ENCODE measurements at regions not wholly inside any gene's neighbourhood (a gene's known extent, or its start where the extent isn't known, plus 50 kb on each side); places are given as distances from the start of the nearest gene placed in this dataset.
"Not testable (repeated sequence)": the region's sequence is repeated elsewhere in the genome, so short reads cannot be mapped to it uniquely, and the experiment has no call there.

- H3K4me3 Mint-ChIP-seq (ENCODE audit: unreplicated experiment); H3K4me1 Mint-ChIP-seq (ENCODE audit: insufficient read depth, unreplicated experiment); POLR2A ChIA-PET; H3K36me3 Mint-ChIP-seq (ENCODE audit: insufficient read depth, unreplicated experiment); H3K27me3 Mint-ChIP-seq (ENCODE audit: insufficient read depth, unreplicated experiment); BruUV-seq (replicated peaks); DNase-seq (ENCODE audit: unreplicated experiment); CTCF ChIA-PET; H3K27ac Mint-ChIP-seq (ENCODE audit: low read depth, unreplicated experiment); intact Hi-C loops (cut with micrococcal nuclease): not testable (repeated sequence)
- H3K9me3 Mint-ChIP-seq (ENCODE audit: unreplicated experiment) = peaks cover 39% of the 10 kb centered on the region
These were observed 2897.0 kb upstream of the OR11H1 start for GRCh38 chr22:12630965-12631364.

GRCh38 chr22:12637566-12638166 is 2890.3 kb upstream of the OR11H1 start:
- H3K9me3 Mint-ChIP-seq (ENCODE audit: unreplicated experiment) = peaks cover 47% of the 10 kb centered on the region
- POLR2A ChIA-PET; H3K27me3 Mint-ChIP-seq (ENCODE audit: insufficient read depth, unreplicated experiment); DNase-seq (ENCODE audit: unreplicated experiment); intact Hi-C loops (cut with micrococcal nuclease); CTCF ChIA-PET; BruUV-seq (replicated peaks); H3K36me3 Mint-ChIP-seq (ENCODE audit: insufficient read depth, unreplicated experiment); H3K27ac Mint-ChIP-seq (ENCODE audit: low read depth, unreplicated experiment); H3K4me3 Mint-ChIP-seq (ENCODE audit: unreplicated experiment); H3K4me1 Mint-ChIP-seq (ENCODE audit: insufficient read depth, unreplicated experiment): not testable (repeated sequence)

GRCh38 chr22:12638319-12638718 is 2889.7 kb upstream of the OR11H1 start:
- H3K36me3 Mint-ChIP-seq (ENCODE audit: insufficient read depth, unreplicated experiment); H3K4me3 Mint-ChIP-seq (ENCODE audit: unreplicated experiment); CTCF ChIA-PET; H3K4me1 Mint-ChIP-seq (ENCODE audit: insufficient read depth, unreplicated experiment); DNase-seq (ENCODE audit: unreplicated experiment); BruUV-seq (replicated peaks); POLR2A ChIA-PET; H3K27ac Mint-ChIP-seq (ENCODE audit: low read depth, unreplicated experiment); H3K27me3 Mint-ChIP-seq (ENCODE audit: insufficient read depth, unreplicated experiment); intact Hi-C loops (cut with micrococcal nuclease): not testable (repeated sequence)
- peaks cover 47% of the 10 kb centered on the region for H3K9me3 Mint-ChIP-seq (ENCODE audit: unreplicated experiment)

Measured in MCF 10A (cell line).